Coronary artery (tissue), 2 donors: ENCODE measurements at regions not wholly inside any gene's neighbourhood (a gene's known extent, or its start where the extent isn't known, plus 50 kb on each side); places are given as distances from the start of the nearest gene placed in this dataset.

ENCODE experiments used
- DNase-seq: peaks from one replicate; pipeline ENCODE4 v3.0.0-alpha.2; 2017; ENCODE audit warnings: low spot score
- H3K27ac ChIP-seq, 2 donors: fragments of 200-600 bp; sonication (generic); one replicate each; pipeline ENCODE4 v1.5.1; 2016 to 2019
- H3K4me3 ChIP-seq: fragments of 200-600 bp; sonication (generic); 2 replicates; pipeline ENCODE4 v1.5.1; 2016; ENCODE audit warnings: mild to moderate bottlenecking, moderate library complexity
- TF ChIP-seq, protein P1 (sequence below): fragments of 200-600 bp; sonication (generic); IDR thresholded peaks from one replicate; pipeline ENCODE4 v1.5.1; 2019; ENCODE audit warnings: antibody characterized with exemption

DNA sequence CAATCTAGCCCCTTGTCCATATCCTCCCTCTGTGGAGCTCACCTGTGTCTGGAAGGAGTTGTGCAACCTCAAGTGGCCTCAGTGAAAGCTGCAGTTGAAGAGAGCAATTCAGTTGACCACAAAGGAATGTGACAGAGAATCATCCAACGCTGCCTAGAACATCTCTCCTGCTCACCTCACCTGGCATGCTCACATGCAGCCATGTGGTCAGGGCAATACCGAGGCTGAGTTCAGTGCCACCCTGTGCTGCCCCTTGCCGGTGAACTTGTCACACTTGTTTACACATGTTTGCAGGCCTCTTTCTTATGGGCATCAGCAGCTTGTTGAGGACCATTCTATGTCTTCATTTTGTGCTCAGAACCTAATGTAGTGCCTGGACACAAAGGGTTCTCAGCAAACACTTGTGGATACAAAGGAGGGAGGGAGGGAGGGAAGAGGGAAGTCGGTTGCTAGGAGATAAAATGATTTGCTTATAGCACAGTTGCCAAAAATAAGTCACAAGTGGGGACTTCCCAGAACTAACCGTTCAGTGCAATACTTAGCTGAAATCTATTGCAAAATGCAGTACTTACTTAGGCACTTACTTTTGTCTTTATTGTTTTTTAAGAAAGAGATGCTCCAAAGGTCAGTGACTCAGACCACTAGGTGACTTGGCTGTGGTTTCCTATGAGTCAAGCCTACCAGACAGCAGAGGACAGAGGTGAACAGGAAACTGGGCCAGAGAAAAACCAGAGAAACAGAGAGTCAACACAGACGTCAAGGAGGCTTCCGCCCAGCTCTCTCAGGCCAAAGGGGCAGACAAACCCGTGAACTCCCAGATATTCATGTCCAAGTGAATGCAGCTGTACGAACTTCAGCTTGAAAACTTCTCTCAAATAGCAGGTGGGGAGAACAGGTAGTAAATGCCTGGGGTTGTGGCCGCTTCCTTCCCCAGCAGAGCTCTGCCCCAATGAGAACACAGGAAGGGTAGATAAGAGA, 227.8 kb upstream of the CTNNB1 start:
- TF ChIP-seq, protein P1, sequence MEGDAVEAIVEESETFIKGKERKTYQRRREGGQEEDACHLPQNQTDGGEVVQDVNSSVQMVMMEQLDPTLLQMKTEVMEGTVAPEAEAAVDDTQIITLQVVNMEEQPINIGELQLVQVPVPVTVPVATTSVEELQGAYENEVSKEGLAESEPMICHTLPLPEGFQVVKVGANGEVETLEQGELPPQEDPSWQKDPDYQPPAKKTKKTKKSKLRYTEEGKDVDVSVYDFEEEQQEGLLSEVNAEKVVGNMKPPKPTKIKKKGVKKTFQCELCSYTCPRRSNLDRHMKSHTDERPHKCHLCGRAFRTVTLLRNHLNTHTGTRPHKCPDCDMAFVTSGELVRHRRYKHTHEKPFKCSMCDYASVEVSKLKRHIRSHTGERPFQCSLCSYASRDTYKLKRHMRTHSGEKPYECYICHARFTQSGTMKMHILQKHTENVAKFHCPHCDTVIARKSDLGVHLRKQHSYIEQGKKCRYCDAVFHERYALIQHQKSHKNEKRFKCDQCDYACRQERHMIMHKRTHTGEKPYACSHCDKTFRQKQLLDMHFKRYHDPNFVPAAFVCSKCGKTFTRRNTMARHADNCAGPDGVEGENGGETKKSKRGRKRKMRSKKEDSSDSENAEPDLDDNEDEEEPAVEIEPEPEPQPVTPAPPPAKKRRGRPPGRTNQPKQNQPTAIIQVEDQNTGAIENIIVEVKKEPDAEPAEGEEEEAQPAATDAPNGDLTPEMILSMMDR, result no peak
- peak; percentile 91 for DNase-seq
- Histone ChIP-seq H3K4me3 (peak overlapping the region; percentile 18), H3K27ac (peak overlapping the region; percentile 52 to 79)

DNA sequence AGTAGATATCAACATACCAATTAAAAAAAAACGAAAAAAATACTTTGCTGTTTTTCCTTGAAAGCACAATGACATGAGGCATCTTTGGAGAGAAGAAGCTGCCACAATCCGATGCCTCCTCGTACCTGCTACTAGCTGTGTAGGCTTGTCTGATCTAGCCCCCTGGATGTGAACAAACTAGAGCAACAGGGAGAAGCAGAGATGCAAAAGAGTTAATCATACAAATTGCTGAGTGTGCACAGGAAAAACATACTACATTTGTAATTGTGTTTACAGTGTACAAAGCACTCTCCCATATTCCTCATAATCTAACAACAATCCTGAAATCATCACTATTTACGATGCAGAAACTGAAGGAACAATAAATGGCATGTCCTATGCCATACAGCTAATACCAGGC, 227.0 kb upstream of the CTNNB1 start:
- TF ChIP-seq, protein P1, result no peak
- Histone ChIP-seq H3K4me3 (no peak overlapping the region), H3K27ac (peak overlapping the region in 1 of 2 donors; percentile 79)
- DNase-seq, result no peak

DNA sequence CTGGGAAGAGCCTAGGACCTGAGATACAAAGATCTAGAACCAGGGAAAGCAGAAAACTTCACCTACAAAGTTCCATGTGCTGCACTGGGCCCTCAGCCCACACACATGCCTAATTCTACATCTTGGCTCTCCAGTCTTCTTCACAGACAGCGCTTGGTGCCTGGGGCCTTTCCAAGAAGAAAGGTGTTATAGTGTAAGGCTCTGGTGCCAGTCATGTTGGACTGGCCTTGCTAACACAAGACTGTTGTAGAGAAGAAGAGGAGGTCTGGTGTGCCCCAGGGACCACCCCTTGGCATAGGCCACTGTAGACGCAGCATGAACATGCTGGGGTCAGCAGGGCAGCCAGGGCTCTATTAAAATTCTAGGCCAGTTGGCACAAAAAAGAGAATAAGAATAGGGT, 226.2 kb upstream of the CTNNB1 start:
- Histone ChIP-seq H3K4me3 (no peak overlapping the region), H3K27ac (no peak overlapping the region)
- TF ChIP-seq, protein P1, result no peak
- no peak for DNase-seq

DNA sequence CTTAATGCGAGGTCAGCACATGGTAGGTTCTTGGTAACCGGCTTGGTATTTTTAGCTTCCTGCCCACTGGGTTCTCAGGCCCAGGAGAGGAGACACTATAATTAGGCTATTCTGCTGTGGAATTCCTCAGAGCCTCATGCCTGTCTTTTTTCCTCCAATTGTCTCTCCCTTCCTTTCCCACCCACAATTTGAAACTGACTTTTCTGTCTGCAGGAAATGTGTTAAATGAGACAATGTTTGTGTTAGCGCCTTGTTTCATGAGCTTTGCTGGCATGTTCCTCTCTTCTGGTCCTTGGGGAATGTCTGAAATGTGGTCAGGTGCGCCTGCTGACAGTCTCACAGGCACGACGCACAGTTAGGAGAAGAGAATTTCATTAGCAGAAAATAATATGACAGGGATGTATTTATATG, 223.6 kb upstream of the CTNNB1 start:
- TF ChIP-seq, protein P1, result no peak
- no peak for DNase-seq
- Histone ChIP-seq H3K4me3 (no peak overlapping the region), H3K27ac (peak overlapping the region in 1 of 2 donors; percentile 26)

DNA sequence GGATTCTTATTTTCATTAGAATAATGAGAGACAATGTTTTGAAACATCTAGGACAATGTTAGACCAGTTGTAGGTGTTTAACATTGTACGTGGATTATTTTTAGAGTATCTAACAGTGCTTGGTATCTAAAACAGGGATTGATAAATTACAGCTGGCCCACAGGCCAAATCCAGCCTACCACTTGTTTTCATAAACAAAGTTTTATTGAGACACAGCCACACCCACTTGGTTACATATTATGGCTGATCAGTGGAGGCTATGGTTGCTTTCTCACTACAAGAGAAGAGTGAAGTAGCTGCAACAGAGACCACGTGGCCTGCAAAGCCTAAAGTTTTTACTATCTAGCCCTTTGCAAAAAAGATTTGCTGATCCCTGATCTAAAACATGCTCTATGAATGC, 223.1 kb upstream of the CTNNB1 start:
- H3K27ac ChIP-seq, result peak overlapping the region in 1 of 2 donors; percentile 26
- TF ChIP-seq, protein P1, result no peak
- H3K4me3 ChIP-seq, result no peak overlapping the region
- DNase-seq, result no peak

DNA sequence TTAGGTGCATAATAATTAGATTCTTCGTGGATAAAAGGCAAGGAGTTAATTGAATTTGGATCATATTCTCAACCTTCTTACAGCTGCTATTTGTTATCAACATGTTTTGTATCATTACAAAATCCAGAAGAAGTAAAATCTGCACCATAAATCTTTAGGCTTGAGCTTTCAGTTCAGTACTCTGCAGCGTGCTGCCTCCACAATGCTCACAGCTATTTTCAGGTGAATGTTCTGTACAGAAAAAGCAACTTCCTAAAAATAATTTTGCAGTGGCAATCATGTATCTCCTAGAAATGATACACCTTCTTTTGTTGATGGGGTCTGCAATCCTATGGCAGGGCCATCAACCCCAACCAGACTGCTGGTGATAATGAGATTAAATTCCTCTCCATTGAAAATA, 220.9 kb upstream of the CTNNB1 start:
- Histone ChIP-seq H3K27ac (no peak overlapping the region), H3K4me3 (no peak overlapping the region)
- no peak for DNase-seq
- TF ChIP-seq, protein P1, result no peak

DNA sequence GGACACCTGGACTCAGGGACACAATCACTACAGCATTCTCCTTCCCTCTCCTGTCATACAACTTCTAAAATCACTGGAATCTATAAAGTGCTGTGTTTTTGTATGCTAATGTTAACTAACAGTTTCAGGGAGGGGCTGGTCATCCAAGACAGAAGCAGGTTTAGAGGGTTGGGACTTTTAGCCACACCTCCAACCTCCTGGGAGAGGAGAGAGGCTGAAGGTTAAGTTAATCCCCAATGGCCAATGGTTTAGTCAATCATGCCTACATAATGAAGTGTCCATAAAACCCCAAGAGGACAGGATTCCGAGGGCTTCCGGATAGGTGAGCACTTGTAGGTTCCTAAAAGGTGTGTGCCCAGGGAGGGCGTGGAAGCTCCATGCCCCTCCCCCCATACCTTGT, 219.3 kb upstream of the CTNNB1 start:
- TF ChIP-seq, protein P1, result no peak
- H3K27ac ChIP-seq, result no peak overlapping the region
- DNase-seq, result no peak
- no peak overlapping the region for H3K4me3 ChIP-seq
